K562 (cell line): ENCODE measurements at regions not wholly inside any gene's neighbourhood (a gene's known extent, or its start where the extent isn't known, plus 50 kb on each side); places are given as distances from the start of the nearest gene placed in this dataset.

ENCODE experiments used
- BCL6 ChIP-seq: fragments of 250-450 bp; sonication (Bioruptor Pico); IDR thresholded peaks from 2 replicates; pipeline ENCODE4 v1.4.0; 2020
- ETV5 ChIP-seq: sonication (generic); formaldehyde crosslinking; IDR thresholded peaks from 2 replicates; pipeline ENCODE4 v1.4.0; 2020; ENCODE audit warnings: low read depth, mild to moderate bottlenecking, missing genetic modification reagents
- KDM2B ChIP-seq: fragments of 250-450 bp; sonication (Bioruptor Pico); IDR thresholded peaks from 2 replicates; pipeline ENCODE4 v1.8.0; 2021; ENCODE audit warnings: mild to moderate bottlenecking, moderate library complexity
- KLF16 ChIP-seq: IDR thresholded peaks from 2 replicates; pipeline ENCODE4 v1.6.1; 2016; ENCODE audit warnings: antibody characterized with exemption
- MAZ ChIP-seq, 2 experiments: fragments of 450-650 bp in 1 of 2; sonication (generic) in 1 of 2; formaldehyde crosslinking; IDR thresholded peaks in 1 of 2; conservative IDR thresholded peaks in 1 of 2; 2 replicates each; pipeline versions ENCODE4 v1.4.0 to v1.5.0; 2020; ENCODE audit warnings: mild to moderate bottlenecking in 1 of 2, missing genetic modification reagents in 1 of 2
- MTA2 ChIP-seq: fragments of 450-650 bp; IDR thresholded peaks from 2 replicates; pipeline ENCODE4 v1.6.1; 2016; ENCODE audit warnings: low read depth
- MTA3 ChIP-seq: fragments of 450-650 bp; formaldehyde crosslinking; IDR thresholded peaks from 2 replicates; pipeline ENCODE4 v1.6.1; 2017; ENCODE audit warnings: mild to moderate bottlenecking, borderline replicate concordance
- TAF1 ChIP-seq: IDR thresholded peaks from 2 replicates; pipeline ENCODE4 v1.6.1; 2011; ENCODE audit warnings: mild to moderate bottlenecking, low read length, moderate library complexity; ENCODE audit not compliant: insufficient read depth, control insufficient read depth, severe bottlenecking; ENCODE audit errors: extremely low read depth
- TBL1XR1 ChIP-seq, 2 experiments: IDR thresholded peaks; 2 replicates each; pipeline ENCODE4 v1.6.1; 2012; ENCODE audit warnings: improper control_type of control experiment in 2 of 2, low read length in 2 of 2, mild to moderate bottlenecking in 1 of 2
- TF ChIP-seq, protein P1 (sequence below), 2 experiments: fragments of 450-650 bp; formaldehyde crosslinking in 1 of 2; IDR thresholded peaks; 2 replicates each; pipeline versions ENCODE4 v1.4.0 to v1.6.1; 2014 to 2020; ENCODE audit warnings: mild to moderate bottlenecking in 2 of 2, borderline replicate concordance in 1 of 2, low read depth in 1 of 2
- TF ChIP-seq, protein P2 (sequence below): fragments of 250-450 bp; sonication (Bioruptor Pico); IDR thresholded peaks from 2 replicates; pipeline ENCODE4 v1.8.0; 2021; ENCODE audit warnings: moderate library complexity, mild to moderate bottlenecking, inconsistent platforms
- TF ChIP-seq, protein P3 (sequence below): fragments of 200-800 bp; sonication (Bioruptor generic); IDR thresholded peaks from 2 replicates; pipeline ENCODE4 v1.6.1; 2017; ENCODE audit warnings: missing genetic modification characterization, missing compliant biosample characterization
- TF ChIP-seq, protein P4 (sequence below): fragments of 450-650 bp; IDR thresholded peaks from 2 replicates; pipeline ENCODE4 v1.6.1; 2016; ENCODE audit warnings: borderline replicate concordance
- TF ChIP-seq, protein P5 (sequence below): fragments of 450-650 bp; conservative IDR thresholded peaks from 2 replicates; pipeline ENCODE4 v1.6.1; 2016; ENCODE audit warnings: missing genetic modification characterization, low read depth, mild to moderate bottlenecking, missing compliant biosample characterization, moderate library complexity

DNA sequence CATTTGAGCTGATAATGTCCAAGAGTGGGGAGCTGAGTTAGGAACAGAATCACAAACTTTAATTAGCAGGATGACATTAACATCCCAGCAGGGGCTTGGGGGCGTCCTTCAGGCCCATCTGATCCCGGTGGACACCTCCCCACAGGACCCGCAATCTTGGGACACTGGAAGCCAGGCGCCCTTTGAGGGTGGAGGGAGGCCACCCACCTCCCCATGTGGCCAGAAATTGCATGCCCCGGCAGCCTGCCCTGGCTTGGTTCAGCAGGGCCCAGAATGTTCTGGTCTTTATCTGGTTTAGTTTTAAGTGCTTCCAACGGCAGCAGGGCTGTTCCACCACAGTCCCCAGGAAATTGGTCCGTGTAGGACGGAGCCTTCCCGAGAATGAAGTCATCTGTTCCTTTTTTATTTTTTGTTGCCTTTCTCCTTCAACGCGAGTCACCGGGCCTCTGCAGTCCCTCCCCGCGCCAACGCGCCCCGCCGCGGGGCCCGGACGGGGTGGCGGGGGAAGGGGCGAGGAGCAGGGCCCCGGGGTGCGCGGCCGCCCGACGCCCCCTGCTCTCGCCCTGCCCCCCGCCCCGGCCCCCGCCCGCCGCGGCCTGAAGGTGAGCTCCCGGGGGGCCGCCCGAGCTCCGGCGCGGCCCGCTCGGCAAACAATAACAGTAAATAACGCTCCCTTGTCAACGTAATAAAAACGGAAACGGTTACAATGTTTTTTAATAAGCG lies 207.9 kb downstream of the C9orf50 start (continued):
- TF ChIP-seq, protein P1, sequence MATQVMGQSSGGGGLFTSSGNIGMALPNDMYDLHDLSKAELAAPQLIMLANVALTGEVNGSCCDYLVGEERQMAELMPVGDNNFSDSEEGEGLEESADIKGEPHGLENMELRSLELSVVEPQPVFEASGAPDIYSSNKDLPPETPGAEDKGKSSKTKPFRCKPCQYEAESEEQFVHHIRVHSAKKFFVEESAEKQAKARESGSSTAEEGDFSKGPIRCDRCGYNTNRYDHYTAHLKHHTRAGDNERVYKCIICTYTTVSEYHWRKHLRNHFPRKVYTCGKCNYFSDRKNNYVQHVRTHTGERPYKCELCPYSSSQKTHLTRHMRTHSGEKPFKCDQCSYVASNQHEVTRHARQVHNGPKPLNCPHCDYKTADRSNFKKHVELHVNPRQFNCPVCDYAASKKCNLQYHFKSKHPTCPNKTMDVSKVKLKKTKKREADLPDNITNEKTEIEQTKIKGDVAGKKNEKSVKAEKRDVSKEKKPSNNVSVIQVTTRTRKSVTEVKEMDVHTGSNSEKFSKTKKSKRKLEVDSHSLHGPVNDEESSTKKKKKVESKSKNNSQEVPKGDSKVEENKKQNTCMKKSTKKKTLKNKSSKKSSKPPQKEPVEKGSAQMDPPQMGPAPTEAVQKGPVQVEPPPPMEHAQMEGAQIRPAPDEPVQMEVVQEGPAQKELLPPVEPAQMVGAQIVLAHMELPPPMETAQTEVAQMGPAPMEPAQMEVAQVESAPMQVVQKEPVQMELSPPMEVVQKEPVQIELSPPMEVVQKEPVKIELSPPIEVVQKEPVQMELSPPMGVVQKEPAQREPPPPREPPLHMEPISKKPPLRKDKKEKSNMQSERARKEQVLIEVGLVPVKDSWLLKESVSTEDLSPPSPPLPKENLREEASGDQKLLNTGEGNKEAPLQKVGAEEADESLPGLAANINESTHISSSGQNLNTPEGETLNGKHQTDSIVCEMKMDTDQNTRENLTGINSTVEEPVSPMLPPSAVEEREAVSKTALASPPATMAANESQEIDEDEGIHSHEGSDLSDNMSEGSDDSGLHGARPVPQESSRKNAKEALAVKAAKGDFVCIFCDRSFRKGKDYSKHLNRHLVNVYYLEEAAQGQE (IDR thresholded peaks at IDR 0.05; ENCODE audit: borderline replicate concordance), result peak; percentile 84
- TF ChIP-seq, protein P1 (CRISPR knock-in tag; IDR thresholded peaks at IDR 0.05; ENCODE audit: low read depth), result no peak
- TF ChIP-seq, protein P2, sequence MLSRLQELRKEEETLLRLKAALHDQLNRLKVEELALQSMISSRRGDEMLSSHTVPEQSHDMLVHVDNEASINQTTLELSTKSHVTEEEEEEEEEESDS (CRISPR knock-in tag), result no peak
- TF ChIP-seq, protein P3, sequence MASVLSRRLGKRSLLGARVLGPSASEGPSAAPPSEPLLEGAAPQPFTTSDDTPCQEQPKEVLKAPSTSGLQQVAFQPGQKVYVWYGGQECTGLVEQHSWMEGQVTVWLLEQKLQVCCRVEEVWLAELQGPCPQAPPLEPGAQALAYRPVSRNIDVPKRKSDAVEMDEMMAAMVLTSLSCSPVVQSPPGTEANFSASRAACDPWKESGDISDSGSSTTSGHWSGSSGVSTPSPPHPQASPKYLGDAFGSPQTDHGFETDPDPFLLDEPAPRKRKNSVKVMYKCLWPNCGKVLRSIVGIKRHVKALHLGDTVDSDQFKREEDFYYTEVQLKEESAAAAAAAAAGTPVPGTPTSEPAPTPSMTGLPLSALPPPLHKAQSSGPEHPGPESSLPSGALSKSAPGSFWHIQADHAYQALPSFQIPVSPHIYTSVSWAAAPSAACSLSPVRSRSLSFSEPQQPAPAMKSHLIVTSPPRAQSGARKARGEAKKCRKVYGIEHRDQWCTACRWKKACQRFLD (CRISPR knock-in tag), result peak; percentile 61
- TF ChIP-seq KLF16, result peak; percentile 81
- TF ChIP-seq TBL1XR1 (IDR thresholded peaks at IDR 0.05; ENCODE audit: low read length in 2 of 2), result no peak
- TF ChIP-seq, protein P4, sequence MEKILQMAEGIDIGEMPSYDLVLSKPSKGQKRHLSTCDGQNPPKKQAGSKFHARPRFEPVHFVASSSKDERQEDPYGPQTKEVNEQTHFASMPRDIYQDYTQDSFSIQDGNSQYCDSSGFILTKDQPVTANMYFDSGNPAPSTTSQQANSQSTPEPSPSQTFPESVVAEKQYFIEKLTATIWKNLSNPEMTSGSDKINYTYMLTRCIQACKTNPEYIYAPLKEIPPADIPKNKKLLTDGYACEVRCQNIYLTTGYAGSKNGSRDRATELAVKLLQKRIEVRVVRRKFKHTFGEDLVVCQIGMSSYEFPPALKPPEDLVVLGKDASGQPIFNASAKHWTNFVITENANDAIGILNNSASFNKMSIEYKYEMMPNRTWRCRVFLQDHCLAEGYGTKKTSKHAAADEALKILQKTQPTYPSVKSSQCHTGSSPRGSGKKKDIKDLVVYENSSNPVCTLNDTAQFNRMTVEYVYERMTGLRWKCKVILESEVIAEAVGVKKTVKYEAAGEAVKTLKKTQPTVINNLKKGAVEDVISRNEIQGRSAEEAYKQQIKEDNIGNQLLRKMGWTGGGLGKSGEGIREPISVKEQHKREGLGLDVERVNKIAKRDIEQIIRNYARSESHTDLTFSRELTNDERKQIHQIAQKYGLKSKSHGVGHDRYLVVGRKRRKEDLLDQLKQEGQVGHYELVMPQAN, result no peak
- no peak for TF ChIP-seq MTA2
- peak; percentile 45; the same call in 1 of the 2 replicates for TF ChIP-seq BCL6
- TF ChIP-seq TAF1, result peak; percentile 59
- no peak for TF ChIP-seq ETV5 (CRISPR knock-in tag)
- TF ChIP-seq MAZ (CRISPR knock-in tag; conservative IDR thresholded peaks at IDR 0.05 in 1 of 2, IDR thresholded peaks at IDR 0.05 in 1 of 2), result peak; percentile 10 to 55; a peak in 2 of 4 replicates
- 0 out of 2 replicates have a peak, but pooled peaks have one; percentile 44 for TF ChIP-seq MTA3
- TF ChIP-seq, protein P5, sequence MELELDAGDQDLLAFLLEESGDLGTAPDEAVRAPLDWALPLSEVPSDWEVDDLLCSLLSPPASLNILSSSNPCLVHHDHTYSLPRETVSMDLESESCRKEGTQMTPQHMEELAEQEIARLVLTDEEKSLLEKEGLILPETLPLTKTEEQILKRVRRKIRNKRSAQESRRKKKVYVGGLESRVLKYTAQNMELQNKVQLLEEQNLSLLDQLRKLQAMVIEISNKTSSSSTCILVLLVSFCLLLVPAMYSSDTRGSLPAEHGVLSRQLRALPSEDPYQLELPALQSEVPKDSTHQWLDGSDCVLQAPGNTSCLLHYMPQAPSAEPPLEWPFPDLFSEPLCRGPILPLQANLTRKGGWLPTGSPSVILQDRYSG (tag), result peak; percentile 64
- no peak for TF ChIP-seq KDM2B (CRISPR knock-in tag)
